GM12874 (cell line): ENCODE measurements at regions not wholly inside any gene's neighbourhood (a gene's known extent, or its start where the extent isn't known, plus 50 kb on each side); places are given as distances from the start of the nearest gene placed in this dataset.

ENCODE experiments used
- CTCF ChIP-seq: IDR thresholded peaks from 2 replicates; pipeline ENCODE4 v1.5.1; 2011; ENCODE audit warnings: low read depth, mild to moderate bottlenecking, control low read depth, low read length, moderate library complexity; ENCODE audit not compliant: insufficient read depth

GRCh38 chr7:9264395-9264794 lies 831.0 kb downstream of the NXPH1 start:
- no peak for TF ChIP-seq CTCF

- no peak for TF ChIP-seq CTCF
These were observed 846.7 kb downstream of the NXPH1 start for GRCh38 chr7:9280088-9280487.

- no peak for TF ChIP-seq CTCF
These were observed 849.8 kb downstream of the NXPH1 start for GRCh38 chr7:9283246-9283645.

GRCh38 chr7:9302436-9302835 lies 869.0 kb downstream of the NXPH1 start:
- TF ChIP-seq CTCF, result no peak

GRCh38 chr7:9307131-9307530 lies 873.7 kb downstream of the NXPH1 start:
- no peak for TF ChIP-seq CTCF

- no peak for TF ChIP-seq CTCF
These were observed 891.1 kb downstream of the NXPH1 start for GRCh38 chr7:9324513-9324912.

- no peak for TF ChIP-seq CTCF
These were observed 894.9 kb downstream of the NXPH1 start for GRCh38 chr7:9328296-9328695.

GRCh38 chr7:9349625-9350024 lies 916.2 kb downstream of the NXPH1 start:
- TF ChIP-seq CTCF, result no peak
